GM12872 (cell line): ENCODE measurements at regions not wholly inside any gene's neighbourhood (a gene's known extent, or its start where the extent isn't known, plus 50 kb on each side); places are given as distances from the start of the nearest gene placed in this dataset.

Experiments used
- TF ChIP-seq, protein P1 (sequence below): IDR thresholded peaks from 3 replicates; pipeline ENCODE4 v1.5.1; 2011; ENCODE audit warnings: low read depth, mild to moderate bottlenecking, low read length, moderate library complexity; ENCODE audit not compliant: insufficient read depth

DNA sequence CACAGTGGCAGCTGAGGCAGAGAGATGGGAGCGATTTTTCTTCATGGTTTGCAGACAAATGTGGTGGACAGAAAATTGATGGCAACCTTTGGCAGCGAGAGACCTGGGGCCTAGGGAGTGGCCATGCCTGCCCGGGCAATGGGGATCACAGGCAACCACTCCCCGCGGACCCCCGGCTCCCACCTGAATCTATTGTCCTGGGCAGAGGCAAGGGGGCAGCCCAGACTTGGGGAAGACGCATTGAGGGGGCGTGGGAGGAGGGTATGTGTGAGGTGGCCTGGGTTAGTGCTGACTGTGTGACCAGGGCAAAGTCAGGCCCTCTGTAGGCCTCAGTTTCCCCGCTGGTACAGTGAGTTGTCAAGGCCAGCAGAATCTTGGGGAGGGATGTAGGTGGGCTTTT is 53.6 kb upstream of the BLCAP start:
- TF ChIP-seq, protein P1, sequence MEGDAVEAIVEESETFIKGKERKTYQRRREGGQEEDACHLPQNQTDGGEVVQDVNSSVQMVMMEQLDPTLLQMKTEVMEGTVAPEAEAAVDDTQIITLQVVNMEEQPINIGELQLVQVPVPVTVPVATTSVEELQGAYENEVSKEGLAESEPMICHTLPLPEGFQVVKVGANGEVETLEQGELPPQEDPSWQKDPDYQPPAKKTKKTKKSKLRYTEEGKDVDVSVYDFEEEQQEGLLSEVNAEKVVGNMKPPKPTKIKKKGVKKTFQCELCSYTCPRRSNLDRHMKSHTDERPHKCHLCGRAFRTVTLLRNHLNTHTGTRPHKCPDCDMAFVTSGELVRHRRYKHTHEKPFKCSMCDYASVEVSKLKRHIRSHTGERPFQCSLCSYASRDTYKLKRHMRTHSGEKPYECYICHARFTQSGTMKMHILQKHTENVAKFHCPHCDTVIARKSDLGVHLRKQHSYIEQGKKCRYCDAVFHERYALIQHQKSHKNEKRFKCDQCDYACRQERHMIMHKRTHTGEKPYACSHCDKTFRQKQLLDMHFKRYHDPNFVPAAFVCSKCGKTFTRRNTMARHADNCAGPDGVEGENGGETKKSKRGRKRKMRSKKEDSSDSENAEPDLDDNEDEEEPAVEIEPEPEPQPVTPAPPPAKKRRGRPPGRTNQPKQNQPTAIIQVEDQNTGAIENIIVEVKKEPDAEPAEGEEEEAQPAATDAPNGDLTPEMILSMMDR, result no peak

DNA sequence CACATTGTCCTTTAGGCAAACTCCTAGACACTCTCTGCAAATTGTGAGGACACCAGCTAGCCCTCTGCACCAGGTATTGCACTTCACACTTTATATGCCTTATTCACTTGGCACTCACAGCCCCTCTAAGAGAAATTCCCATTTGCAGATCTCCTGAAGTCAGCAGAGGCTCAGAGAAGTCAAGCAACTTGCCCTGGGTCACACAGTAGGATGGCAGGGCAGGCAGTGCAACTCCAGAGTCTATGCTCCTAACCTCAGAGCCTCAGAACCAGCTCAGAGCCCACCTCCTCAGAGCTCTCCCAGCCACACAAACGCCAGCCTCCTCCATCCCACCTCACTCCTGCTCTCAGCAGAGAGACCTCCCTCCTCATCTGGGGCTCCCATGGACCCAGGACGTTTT is 52.4 kb upstream of the BLCAP start:
- TF ChIP-seq, protein P1, result no peak

DNA sequence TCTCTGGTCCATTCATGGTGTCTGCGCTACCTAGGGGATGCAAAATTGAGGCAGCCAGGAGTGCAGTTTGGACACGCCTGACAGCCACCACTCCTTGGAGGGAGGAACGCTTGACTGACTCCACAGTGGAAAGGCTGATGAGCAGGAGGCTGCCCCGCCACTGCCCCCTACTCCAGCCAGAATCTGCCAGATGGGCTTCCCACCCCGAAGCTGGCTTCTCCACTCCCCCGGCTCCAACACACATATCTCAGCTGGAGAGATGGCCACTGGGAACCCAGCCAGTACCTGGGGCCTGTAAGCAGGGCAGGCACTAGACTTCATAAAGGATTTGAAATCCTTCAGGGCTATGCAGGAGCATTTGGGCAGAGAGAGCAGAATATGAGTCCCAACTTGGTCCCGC is 51.4 kb upstream of the BLCAP start:
- TF ChIP-seq, protein P1, result no peak

DNA sequence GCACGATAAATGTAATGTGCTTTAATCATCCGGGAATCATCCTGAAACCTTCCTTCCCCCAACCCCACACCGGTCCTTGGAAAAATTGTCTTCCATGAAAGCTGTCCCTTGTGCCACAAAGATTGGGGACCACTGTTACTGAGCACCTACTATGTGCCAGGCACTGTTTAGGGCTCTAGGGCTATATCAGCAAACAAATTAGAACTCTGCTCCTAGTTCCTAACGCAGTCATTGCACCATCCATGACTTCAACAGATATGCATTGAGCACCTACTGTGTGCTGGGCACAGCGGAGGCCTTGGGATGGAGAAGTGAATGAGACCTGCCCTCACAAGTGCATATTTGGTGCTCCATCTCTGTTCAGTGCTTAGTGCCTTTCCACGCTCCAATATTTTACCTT is 50.3 kb upstream of the BLCAP start:
- TF ChIP-seq, protein P1, result no peak
